ENCODE measurements at regions not wholly inside any gene's neighbourhood (a gene's known extent, or its start where the extent isn't known, plus 50 kb on each side); places are given as distances from the start of the nearest gene placed in this dataset.

GRCh38 chr13:50215399-50215798, 200.2 kb downstream of the KCNRG start:
- Mint-ChIP-seq H3K27me3 (ENCODE audit: low read depth) (no peaks in the 10 kb centered on the region), H3K36me3 (ENCODE audit: insufficient read depth in 1 of 3, low read depth in 3 of 3) (peaks cover 5 to 36% (median 14%) of the 10 kb centered on the region in 3 experiments; a peak in 6 of 7 replicates), H3K27ac (no peak overlapping the region), H3K4me1 (peaks cover 2 to 8% of the 10 kb centered on the region in 2 experiments; a peak in 3 of 4 replicates), H3K4me3 (no peak overlapping the region), H3K9me3 (peaks cover 15 to 25% of the 10 kb centered on the region in 2 experiments; a peak in 4 of 5 replicates)
- H4K8ac ChIP-seq (replicated peaks; ENCODE audit: insufficient read length, low read depth, low read length), result no peak overlapping the region
- DNase-seq, result no peak
- H3K27me3 ChIP-seq (ENCODE audit: insufficient read depth, low read length), result no peaks in the 10 kb centered on the region
- no peak overlapping the region for H2BK5ac ChIP-seq (ENCODE audit: insufficient read length, low read length)
- H2AK5ac ChIP-seq (ENCODE audit: insufficient read length, low read length), result no peak overlapping the region
- no peak overlapping the region for H3K4ac ChIP-seq (ENCODE audit: low read depth, low read length)
- no peak for TF ChIP-seq CTCF (conservative IDR thresholded peaks at IDR 0.05)
- no peaks in the 10 kb centered on the region for H3K79me1 ChIP-seq (ENCODE audit: insufficient read depth, low read depth, low read length, poor library complexity, severe bottlenecking)
- no peaks in the 10 kb centered on the region for H3K23me2 ChIP-seq (ENCODE audit: insufficient read length, low read depth, low read length, poor library complexity, severe bottlenecking)
- no peak overlapping the region for H3K23ac ChIP-seq (ENCODE audit: insufficient read length, low read depth, low read length)
- no peak overlapping the region for H2BK120ac ChIP-seq (ENCODE audit: low read depth, low read length, poor library complexity, severe bottlenecking)
- no peak overlapping the region for H3K56ac ChIP-seq (ENCODE audit: insufficient read length, low read depth, low read length)
- H3K79me2 ChIP-seq (ENCODE audit: insufficient read depth, low read length), result no peaks in the 10 kb centered on the region
- H4K91ac ChIP-seq (ENCODE audit: insufficient read length, low read depth, low read length), result no peak overlapping the region
- no peak overlapping the region for H4K5ac ChIP-seq (ENCODE audit: insufficient read length, low read depth, low read length)
- H2BK20ac ChIP-seq (ENCODE audit: low read depth, low read length, poor library complexity, severe bottlenecking), result no peak overlapping the region
- no peaks in the 10 kb centered on the region for H3K4me1 ChIP-seq (ENCODE audit: insufficient read depth, low read length)
- no peak overlapping the region for H3K14ac ChIP-seq (ENCODE audit: insufficient read depth, low read length)
- no peaks in the 10 kb centered on the region for H4K20me1 ChIP-seq (ENCODE audit: control insufficient read depth, insufficient read depth, insufficient read length)
- H3T11ph ChIP-seq (ENCODE audit: low read length), result no peak overlapping the region
- no peak overlapping the region for H2BK12ac ChIP-seq (ENCODE audit: insufficient read length, low read depth, low read length)
- H3K18ac ChIP-seq (ENCODE audit: insufficient read length, low read depth, low read length), result no peak overlapping the region
- H3K9ac ChIP-seq (ENCODE audit: extremely low read depth, insufficient read length, low read length), result no peak overlapping the region
- no peak overlapping the region for H2BK15ac ChIP-seq (ENCODE audit: low read depth, low read length)
- H3K4me2 ChIP-seq (ENCODE audit: insufficient read depth, insufficient read length, low read length), result no peak overlapping the region
- no peaks in the 10 kb centered on the region for H3K9me3 ChIP-seq (ENCODE audit: control insufficient read depth, low read depth, low read length)
- no peak overlapping the region for H2AFZ ChIP-seq (ENCODE audit: low read length)
- no peak overlapping the region for H3K27ac ChIP-seq (ENCODE audit: insufficient read length, low read depth, low read length)

All from H9 (cell line).